ENCODE measurements at regions not wholly inside any gene's neighbourhood (a gene's known extent, or its start where the extent isn't known, plus 50 kb on each side); places are given as distances from the start of the nearest gene placed in this dataset.

- intact Hi-C loops (cut with micrococcal nuclease), result loop anchor here (10.0 kb wide), 1 partner anchor 1511 kb away; no protein-coding TSS in a partner anchor
- no peak overlapping the region for H3K27ac Mint-ChIP-seq
- no peaks in the 10 kb centered on the region for H3K4me1 Mint-ChIP-seq (ENCODE audit: low read depth)
- no peaks in the 10 kb centered on the region for H3K27me3 Mint-ChIP-seq (ENCODE audit: insufficient read depth)
- no peaks in the 10 kb centered on the region for H3K9me3 Mint-ChIP-seq
- H3K4me3 Mint-ChIP-seq, result no peak overlapping the region
- no peak for DNase-seq (ENCODE audit: low spot score)
- H3K36me3 Mint-ChIP-seq (ENCODE audit: low read depth), result peaks cover 4% of the 10 kb centered on the region
Measured at GRCh38 chr3:111315930-111316587, 225.9 kb upstream of the CD96 start.

- H3K9me3 Mint-ChIP-seq, result no peaks in the 10 kb centered on the region
- peaks cover 1% of the 10 kb centered on the region for H3K4me1 Mint-ChIP-seq (ENCODE audit: low read depth)
- no peaks in the 10 kb centered on the region for H3K27me3 Mint-ChIP-seq (ENCODE audit: insufficient read depth)
- no peak for DNase-seq (ENCODE audit: low spot score)
- intact Hi-C loops (cut with micrococcal nuclease), result loop anchor here (10.0 kb wide), 1 partner anchor 1513 kb away; no protein-coding TSS in a partner anchor
- no peak overlapping the region for H3K27ac Mint-ChIP-seq
- peaks cover 2% of the 10 kb centered on the region for H3K36me3 Mint-ChIP-seq (ENCODE audit: low read depth)
- H3K4me3 Mint-ChIP-seq, result no peak overlapping the region
Measured at GRCh38 chr3:111318289-111318688, 223.7 kb upstream of the CD96 start.

GRCh38 chr3:111319598-111319997, 222.4 kb upstream of the CD96 start:
- peaks cover 7% of the 10 kb centered on the region for H3K36me3 Mint-ChIP-seq (ENCODE audit: low read depth)
- H3K27me3 Mint-ChIP-seq (ENCODE audit: insufficient read depth), result no peaks in the 10 kb centered on the region
- H3K27ac Mint-ChIP-seq, result no peak overlapping the region
- no peaks in the 10 kb centered on the region for H3K9me3 Mint-ChIP-seq
- intact Hi-C loops (cut with micrococcal nuclease), result loop anchor here (10.0 kb wide), 1 partner anchor 1515 kb away; no protein-coding TSS in a partner anchor
- H3K4me1 Mint-ChIP-seq (ENCODE audit: low read depth), result peaks cover 14% of the 10 kb centered on the region
- no peak for DNase-seq (ENCODE audit: low spot score)
- no peak overlapping the region for H3K4me3 Mint-ChIP-seq

GRCh38 chr3:111321786-111322185, 220.2 kb upstream of the CD96 start:
- no peaks in the 10 kb centered on the region for H3K9me3 Mint-ChIP-seq
- no peak for DNase-seq (ENCODE audit: low spot score)
- intact Hi-C loops (cut with micrococcal nuclease), result no loop called here
- no peak overlapping the region for H3K27ac Mint-ChIP-seq
- peaks cover 36% of the 10 kb centered on the region for H3K4me1 Mint-ChIP-seq (ENCODE audit: low read depth)
- H3K4me3 Mint-ChIP-seq, result no peak overlapping the region
- H3K27me3 Mint-ChIP-seq (ENCODE audit: insufficient read depth), result no peaks in the 10 kb centered on the region
- peaks cover 7% of the 10 kb centered on the region for H3K36me3 Mint-ChIP-seq (ENCODE audit: low read depth)

GRCh38 chr3:111323019-111323418, 219.0 kb upstream of the CD96 start:
- Mint-ChIP-seq H3K9me3 (no peaks in the 10 kb centered on the region), H3K27ac (no peak overlapping the region), H3K36me3 (ENCODE audit: low read depth) (peaks cover 7% of the 10 kb centered on the region), H3K27me3 (ENCODE audit: insufficient read depth) (no peaks in the 10 kb centered on the region), H3K4me3 (no peak overlapping the region), H3K4me1 (ENCODE audit: low read depth) (peaks cover 36% of the 10 kb centered on the region)
- no peak for DNase-seq (ENCODE audit: low spot score)
- intact Hi-C loops (cut with micrococcal nuclease), result no loop called here

GRCh38 chr3:111324151-111324550, 217.8 kb upstream of the CD96 start:
- Mint-ChIP-seq H3K36me3 (ENCODE audit: low read depth) (peaks cover 7% of the 10 kb centered on the region), H3K4me3 (peak overlapping the region; percentile 61), H3K27ac (peak overlapping the region; percentile 85), H3K4me1 (ENCODE audit: low read depth) (peaks cover 36% of the 10 kb centered on the region), H3K27me3 (ENCODE audit: insufficient read depth) (no peaks in the 10 kb centered on the region), H3K9me3 (no peaks in the 10 kb centered on the region)
- intact Hi-C loops (cut with micrococcal nuclease), result no loop called here
- DNase-seq (ENCODE audit: low spot score), result no peak

- Mint-ChIP-seq H3K4me3 (peak overlapping the region; percentile 61), H3K36me3 (ENCODE audit: low read depth) (peaks cover 7% of the 10 kb centered on the region), H3K9me3 (no peaks in the 10 kb centered on the region), H3K27ac (peak overlapping the region; percentile 85), H3K4me1 (ENCODE audit: low read depth) (peaks cover 36% of the 10 kb centered on the region), H3K27me3 (ENCODE audit: insufficient read depth) (no peaks in the 10 kb centered on the region)
- intact Hi-C loops (cut with micrococcal nuclease), result no loop called here
- no peak for DNase-seq (ENCODE audit: low spot score)
Measured at GRCh38 chr3:111324645-111325044, 217.4 kb upstream of the CD96 start.

- H3K27me3 Mint-ChIP-seq (ENCODE audit: insufficient read depth), result no peaks in the 10 kb centered on the region
- H3K9me3 Mint-ChIP-seq, result no peaks in the 10 kb centered on the region
- intact Hi-C loops (cut with micrococcal nuclease), result no loop called here
- H3K4me1 Mint-ChIP-seq (ENCODE audit: low read depth), result peaks cover 36% of the 10 kb centered on the region
- H3K27ac Mint-ChIP-seq, result peak overlapping the region; percentile 26
- no peak overlapping the region for H3K4me3 Mint-ChIP-seq
- DNase-seq (ENCODE audit: low spot score), result no peak
- H3K36me3 Mint-ChIP-seq (ENCODE audit: low read depth), result peaks cover 4% of the 10 kb centered on the region
Measured at GRCh38 chr3:111325160-111325718, 216.8 kb upstream of the CD96 start.

- Mint-ChIP-seq H3K27ac (peak overlapping the region; percentile 38), H3K4me1 (ENCODE audit: low read depth) (peaks cover 36% of the 10 kb centered on the region), H3K27me3 (ENCODE audit: insufficient read depth) (no peaks in the 10 kb centered on the region), H3K9me3 (no peaks in the 10 kb centered on the region), H3K4me3 (no peak overlapping the region), H3K36me3 (ENCODE audit: low read depth) (peaks cover 4% of the 10 kb centered on the region)
- intact Hi-C loops (cut with micrococcal nuclease), result loop anchor here (1.0 to 2.0 kb wide), 5 partner anchors 10 to 284 kb away; partner anchors contain the start of gene CD96
- no peak for DNase-seq (ENCODE audit: low spot score)
Measured at GRCh38 chr3:111326144-111326995, 215.6 kb upstream of the CD96 start.

- intact Hi-C loops (cut with micrococcal nuclease), result loop anchor here (10.0 kb wide), 1 partner anchor 333 kb away; no protein-coding TSS in a partner anchor
Measured at GRCh38 chr3:111331306-111331705, 210.7 kb upstream of the CD96 start.

GRCh38 chr3:111331912-111332311, 210.1 kb upstream of the CD96 start:
- Mint-ChIP-seq H3K4me3 (no peak overlapping the region), H3K4me1 (ENCODE audit: low read depth) (peaks cover 18% of the 10 kb centered on the region), H3K9me3 (no peaks in the 10 kb centered on the region), H3K27ac (no peak overlapping the region), H3K36me3 (ENCODE audit: low read depth) (no peaks in the 10 kb centered on the region), H3K27me3 (ENCODE audit: insufficient read depth) (no peaks in the 10 kb centered on the region)
- intact Hi-C loops (cut with micrococcal nuclease), result loop anchor here (10.0 kb wide), 1 partner anchor 333 kb away; no protein-coding TSS in a partner anchor
- DNase-seq (ENCODE audit: low spot score), result no peak

More at GRCh38 chr3:111331306-111331705, 210.7 kb upstream of the CD96 start:
- Mint-ChIP-seq H3K36me3 (ENCODE audit: low read depth) (no peaks in the 10 kb centered on the region), H3K9me3 (no peaks in the 10 kb centered on the region), H3K4me3 (no peak overlapping the region), H3K27ac (no peak overlapping the region), H3K4me1 (ENCODE audit: low read depth) (peaks cover 17% of the 10 kb centered on the region), H3K27me3 (ENCODE audit: insufficient read depth) (no peaks in the 10 kb centered on the region)
- DNase-seq (ENCODE audit: low spot score), result no peak

GRCh38 chr3:111332488-111333080, 209.4 kb upstream of the CD96 start:
- no peaks in the 10 kb centered on the region for H3K27me3 Mint-ChIP-seq (ENCODE audit: insufficient read depth)
- H3K9me3 Mint-ChIP-seq, result no peaks in the 10 kb centered on the region
- no peak overlapping the region for H3K27ac Mint-ChIP-seq
- no peak for DNase-seq (ENCODE audit: low spot score)
- peaks cover 23% of the 10 kb centered on the region for H3K4me1 Mint-ChIP-seq (ENCODE audit: low read depth)
- intact Hi-C loops (cut with micrococcal nuclease), result loop anchor here (10.0 kb wide), 1 partner anchor 332 kb away; no protein-coding TSS in a partner anchor
- H3K36me3 Mint-ChIP-seq (ENCODE audit: low read depth), result no peaks in the 10 kb centered on the region
- H3K4me3 Mint-ChIP-seq, result no peak overlapping the region

Data from activated T-helper 1 cell treated with anti-CD3 and anti-CD28 coated beads, Interleukin-12 subunit alpha, Interleukin-12 subunit beta, Interleukin-2, Interleukin-4 antibody, amounts not matched to agents 30 ng/mL and 10 ng/mL and 1 ng/mL, durations not matched to agents 14 hours and 24 hours and 36 hours (primary cell).